Left renal pelvis (tissue), 4 donors: ENCODE measurements at regions not wholly inside any gene's neighbourhood (a gene's known extent, or its start where the extent isn't known, plus 50 kb on each side); places are given as distances from the start of the nearest gene placed in this dataset.
A peak's percentile ranks its signal among the peaks of the same experiment; 100 is the strongest.
"Not testable (repeated sequence)": the region's sequence is repeated elsewhere in the genome, so short reads cannot be mapped to it uniquely, and the experiment has no call there.

ENCODE experiments used
- DNase-seq, 4 donors: peaks; one replicate each; pipeline ENCODE4 v3.0.0-alpha.2; 2013; ENCODE audit warnings: low read depth in 4 of 4, low spot score in 3 of 4

DNA sequence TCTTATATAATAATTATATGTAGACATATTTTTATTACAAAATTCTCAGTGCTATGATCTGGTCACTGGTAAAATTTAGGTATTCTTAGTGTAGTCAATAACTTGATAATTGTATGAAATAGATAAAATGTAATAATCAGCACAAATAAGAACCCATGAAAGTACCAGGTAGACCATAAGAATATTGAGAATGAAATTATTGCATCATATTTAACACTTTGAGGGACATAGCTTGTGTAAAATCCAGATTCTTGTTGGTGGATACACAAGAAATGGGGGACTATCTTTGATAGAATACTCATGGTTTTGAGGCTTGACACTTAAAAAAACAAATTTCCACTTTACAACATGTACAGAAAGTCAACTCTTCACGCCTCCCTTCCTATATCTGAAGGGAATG, 898.8 kb upstream of the DDX18 start:
- DNase-seq: no peak

DNA sequence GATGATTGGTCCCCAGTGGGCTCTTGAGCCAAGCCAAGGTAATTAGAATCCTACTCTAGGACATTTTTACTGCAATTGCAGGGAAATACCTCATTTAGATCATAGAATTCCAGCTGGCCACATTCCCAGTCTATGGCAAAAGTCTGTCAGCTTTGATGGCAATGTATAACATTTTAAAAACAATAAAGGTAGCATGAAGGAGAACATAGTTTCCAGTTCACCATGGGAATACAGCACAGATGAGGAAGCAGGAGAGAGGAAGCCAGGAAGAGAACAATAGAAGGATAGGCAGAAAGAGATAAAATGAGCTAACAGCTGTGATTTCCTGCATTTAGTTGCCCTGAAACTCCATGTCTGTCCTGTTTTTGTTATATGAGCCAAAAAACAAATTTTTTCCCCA, 897.3 kb upstream of the DDX18 start:
- no peak for DNase-seq

DNA sequence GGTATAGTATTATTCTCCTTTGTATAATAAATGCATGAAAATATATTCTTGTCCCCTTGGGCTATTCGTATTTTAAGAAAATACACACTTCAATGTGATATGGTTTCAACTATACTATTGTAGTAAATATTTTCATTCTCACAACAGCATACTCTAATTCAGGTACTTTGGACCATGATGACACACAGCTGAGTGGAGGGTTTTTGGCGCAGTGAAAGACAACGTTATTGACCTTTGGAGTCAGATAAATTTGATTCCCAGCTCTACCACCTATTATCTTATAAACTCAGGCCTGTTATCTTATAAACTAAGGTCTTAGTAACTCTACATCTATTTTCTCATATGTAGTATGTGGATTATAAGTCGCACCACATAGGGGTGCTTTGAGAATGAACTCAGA, 895.9 kb upstream of the DDX18 start:
- DNase-seq: no peak

DNA sequence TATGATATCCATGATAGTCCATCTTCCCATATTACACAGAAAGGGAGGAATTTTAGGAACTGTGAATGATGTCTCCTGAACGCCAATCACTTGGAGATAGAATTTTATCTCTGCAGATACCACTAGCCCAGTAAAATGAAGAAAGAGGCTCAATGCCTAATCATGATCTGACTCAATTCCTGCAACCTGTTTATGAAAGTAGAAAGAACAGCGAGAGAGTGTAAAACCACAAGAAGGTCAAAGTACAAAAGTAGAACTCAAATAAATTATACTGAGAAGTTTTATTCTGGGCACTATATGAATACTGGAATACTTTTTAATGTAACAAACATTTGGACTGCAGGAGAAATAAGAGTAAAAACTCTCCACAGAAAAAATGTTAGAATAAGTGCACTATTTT, 892.1 kb upstream of the DDX18 start:
- DNase-seq: no peak

DNA sequence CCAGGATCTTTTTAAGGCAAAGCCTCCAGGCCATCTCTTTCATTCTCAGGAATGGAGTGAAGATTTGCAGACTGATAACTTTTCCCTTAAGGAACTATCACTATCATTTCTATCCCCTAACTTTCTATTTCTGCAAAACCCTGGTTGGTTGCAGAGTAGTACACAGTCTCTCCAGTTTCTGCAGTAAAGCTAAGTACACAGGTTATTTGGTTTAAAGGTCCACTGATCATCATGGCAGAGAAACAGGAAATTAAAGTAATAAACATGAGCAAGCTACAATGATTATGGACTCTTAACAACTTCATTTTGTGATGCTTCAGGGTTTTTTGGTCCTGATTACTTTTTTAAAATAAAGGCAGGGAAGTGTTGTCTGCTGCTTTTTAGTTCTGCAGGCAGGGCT, 890.0 kb upstream of the DDX18 start:
- DNase-seq: no peak

DNA sequence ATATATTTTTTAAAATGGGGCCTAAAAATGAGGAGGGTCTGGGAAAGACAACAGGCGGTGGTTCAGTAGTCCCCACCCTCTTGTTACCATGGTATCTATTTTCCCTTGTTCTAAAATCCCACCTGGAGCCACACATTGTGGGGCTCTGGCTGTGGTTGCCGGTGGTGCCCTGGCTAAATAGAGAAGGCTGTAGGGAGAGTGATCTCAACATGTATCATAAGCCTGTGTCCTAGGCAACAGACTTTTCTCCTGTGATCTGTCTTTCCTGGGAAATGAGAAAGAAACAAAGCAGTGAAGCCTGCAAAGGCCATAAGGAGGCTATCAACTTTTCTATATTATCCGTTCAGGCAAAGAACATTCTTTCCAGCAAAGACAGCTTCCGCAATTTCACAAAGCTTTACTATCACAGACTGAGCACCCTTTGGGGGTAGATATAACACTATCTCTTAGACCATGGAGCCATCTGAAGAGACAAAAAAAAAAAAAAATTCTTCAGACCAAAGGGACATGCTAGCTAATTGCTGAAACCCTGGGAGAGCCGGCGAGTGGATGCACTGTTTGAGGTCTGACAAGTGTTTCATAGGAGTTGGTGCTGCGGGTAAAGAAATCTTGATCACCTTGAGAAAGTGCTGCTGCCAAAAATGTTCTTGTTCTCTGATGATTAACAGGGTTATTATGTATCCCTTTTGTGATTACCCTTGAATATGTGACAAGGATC, 879.2 kb upstream of the DDX18 start:
- no peak for DNase-seq

DNA sequence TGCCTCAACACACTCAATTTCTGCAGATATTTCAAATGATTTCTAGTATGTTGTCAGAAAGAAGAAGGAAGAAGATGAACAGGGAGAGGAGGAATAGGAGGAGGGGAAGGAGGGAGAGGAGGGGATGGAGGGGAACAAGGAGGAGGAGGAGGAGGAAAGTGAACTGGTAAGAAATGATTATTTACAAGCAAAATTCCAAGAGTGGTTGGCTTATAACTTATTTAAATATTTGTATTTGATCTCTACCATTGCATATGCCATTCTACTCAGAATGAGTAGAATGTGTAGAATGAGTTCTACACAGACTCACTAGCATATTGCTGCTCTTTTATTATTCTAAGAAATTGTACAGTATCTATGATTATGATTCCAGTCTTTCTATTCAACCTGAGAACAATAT, 866.2 kb upstream of the DDX18 start:
- DNase-seq: no peak

DNA sequence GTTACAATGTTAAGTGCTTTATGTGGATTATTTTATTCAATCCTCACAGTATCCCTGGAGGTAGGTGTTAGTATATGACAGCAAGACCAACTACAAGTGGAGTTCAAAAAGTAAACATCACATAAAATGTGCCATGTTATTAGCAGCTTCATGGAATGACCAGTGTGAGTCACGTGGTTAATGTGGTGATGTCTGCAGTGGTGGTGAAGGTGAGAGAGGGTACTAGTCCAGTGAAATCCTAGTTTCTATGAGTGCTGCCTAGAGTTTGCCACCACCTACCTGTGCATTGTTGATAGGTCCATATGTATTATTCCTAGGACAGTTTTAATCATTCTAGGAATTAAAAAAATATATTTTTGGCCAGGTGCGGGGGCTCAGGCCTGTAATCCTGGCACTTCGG, 865.2 kb upstream of the DDX18 start:
- DNase-seq: no peak

DNA sequence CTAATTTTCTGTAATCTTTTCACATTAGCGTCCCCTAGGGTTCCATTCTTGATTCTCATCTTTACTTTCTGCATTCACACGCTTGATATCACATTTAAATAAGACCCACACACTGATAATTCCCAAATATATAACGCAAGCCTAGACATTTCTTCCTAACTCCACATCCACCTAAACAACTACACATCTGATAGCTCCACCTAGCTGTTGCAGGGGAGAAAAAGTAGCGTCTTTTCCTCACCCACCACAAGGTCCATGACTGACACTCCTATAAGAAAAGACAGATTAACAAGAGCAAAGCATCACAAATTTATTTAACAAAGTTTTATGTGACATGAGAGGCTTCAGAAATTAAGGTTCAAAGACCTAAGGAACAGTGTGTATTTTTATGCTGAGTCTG, 862.2 kb upstream of the DDX18 start:
- DNase-seq: no peak

DNA sequence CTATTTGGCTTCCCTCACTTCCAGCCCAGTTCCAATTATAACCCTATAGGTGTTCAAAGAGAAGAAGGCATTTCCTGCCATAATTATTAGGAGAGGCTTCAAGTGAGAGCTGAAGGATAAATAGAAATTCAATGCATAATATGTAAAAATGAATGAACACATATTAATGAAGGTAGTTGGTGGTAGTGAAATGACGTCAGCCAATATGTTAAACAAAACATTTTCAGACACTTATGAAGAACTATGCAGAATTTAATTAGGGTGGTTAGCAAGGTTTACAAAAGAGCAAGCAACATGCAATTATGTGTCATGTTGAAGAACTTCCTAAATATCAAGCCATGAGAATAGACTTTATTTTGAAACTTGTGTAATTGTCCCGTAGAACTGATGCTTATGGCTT, 858.8 kb upstream of the DDX18 start:
- no peak for DNase-seq

DNA sequence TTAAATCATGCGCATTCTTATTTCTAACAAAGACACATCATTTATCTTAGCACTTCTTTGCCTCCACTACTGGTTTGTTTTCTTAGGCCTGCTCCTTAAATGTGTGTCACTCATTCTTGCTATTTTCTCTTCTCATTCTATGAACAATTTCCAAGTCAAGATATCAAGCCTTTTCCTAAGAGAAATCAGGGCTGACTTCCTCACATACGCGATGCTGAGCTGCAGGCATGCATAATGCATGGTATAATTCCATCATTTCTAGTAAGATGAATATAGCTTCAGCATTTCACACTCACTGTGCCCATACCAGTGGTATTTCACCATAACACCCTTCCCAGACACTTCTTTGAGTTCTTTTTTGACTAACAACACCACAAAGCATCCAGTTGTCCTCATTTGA, 838.9 kb upstream of the DDX18 start:
- DNase-seq: no peak

DNA sequence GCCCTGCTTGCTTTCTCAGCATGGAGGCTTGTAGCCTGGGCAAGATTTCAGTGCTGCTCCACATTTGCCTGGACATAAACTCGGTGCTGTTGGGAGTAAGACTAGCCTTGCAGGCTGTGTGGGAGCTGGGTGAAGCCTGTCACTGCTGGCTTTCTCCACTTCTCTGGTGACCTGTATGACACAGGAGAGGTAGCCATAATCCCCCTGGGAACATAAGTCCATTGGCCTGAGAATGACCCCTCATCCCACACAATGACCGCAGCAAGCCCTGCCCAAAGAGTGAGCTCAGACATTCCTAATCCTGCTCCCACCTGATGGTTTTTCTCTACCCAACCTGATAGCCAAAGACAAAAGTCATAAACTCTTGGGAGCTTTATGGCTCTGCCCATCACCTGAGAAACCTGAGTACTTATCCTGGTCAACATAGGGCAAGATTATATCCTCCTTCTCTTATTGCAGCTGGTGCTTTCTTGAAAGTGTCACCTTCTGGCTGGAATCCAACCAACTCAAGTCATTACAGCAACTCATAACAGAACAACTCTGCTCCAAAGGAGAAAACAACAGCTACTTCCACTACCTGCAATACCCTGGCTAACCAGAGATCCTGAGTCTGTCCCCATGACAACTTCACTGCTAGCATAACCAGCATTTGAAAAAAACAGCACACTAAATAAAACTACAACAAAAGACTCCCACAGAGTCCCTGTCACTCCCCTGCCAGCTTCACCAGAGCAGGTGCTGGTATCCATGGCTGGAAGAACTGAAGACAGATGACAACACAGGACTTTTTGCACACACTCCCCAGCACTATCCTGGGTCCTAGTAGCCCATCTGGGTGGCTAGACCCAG, 834.4 kb upstream of the DDX18 start:
- DNase-seq: peak in 2 of 4 donors; percentile 14 to 27

DNA sequence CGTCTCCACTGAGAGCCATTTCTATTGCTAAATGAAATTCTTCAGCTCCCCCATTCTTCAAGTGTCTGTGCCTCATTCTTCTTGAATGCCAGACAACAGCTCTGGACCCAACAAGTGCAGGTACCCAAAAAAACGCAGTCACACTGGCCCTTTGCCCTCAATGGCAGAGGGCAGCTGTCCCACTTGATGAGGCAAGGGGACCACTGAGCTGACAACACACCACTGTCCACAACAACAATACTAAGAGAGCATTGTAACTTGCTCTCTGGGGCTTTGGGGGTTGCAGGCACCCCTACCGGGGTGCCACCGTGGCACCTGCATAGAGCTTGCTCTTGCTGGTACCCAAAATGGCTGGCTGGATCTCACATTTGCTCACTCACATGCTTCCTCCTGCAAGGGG, 827.0 kb upstream of the DDX18 start:
- DNase-seq: no peak

DNA sequence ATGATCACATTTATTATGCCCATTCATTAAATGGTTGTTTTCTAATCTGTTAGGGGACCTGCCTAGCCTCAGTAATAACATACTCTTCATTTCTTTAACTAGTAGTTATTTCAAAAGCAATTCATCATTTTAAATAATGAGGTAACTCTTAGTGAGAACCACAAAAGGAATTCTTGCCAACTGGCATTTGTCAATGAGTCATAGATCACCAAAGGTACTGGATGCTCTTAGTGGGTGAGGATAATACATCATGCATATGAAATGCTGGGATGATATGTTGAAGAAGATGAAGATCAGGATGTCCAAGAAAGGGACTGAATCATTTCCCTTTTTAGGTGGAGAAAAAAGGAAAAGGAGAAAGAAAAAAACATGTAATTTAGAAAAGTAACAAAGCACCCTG, 826.2 kb upstream of the DDX18 start:
- DNase-seq: no peak

DNA sequence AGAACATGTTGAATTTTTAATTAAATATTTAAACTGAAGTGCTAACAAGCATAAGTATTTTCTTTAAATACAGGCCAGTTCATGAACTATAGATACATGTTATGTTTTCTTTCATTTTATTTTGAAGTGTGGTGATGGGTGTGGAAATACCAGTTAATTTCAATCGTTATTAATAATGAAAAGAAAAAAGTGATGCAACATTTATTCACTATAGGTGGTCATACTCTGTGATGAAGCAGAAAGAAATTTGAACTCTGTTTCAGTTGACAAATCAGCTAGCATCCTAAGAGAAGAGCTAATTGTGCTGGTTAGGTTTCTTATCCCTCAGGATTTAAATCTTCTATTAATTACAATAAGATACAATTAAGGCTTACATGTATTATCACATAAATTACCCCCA, 795.1 kb upstream of the DDX18 start:
- DNase-seq: no peak

DNA sequence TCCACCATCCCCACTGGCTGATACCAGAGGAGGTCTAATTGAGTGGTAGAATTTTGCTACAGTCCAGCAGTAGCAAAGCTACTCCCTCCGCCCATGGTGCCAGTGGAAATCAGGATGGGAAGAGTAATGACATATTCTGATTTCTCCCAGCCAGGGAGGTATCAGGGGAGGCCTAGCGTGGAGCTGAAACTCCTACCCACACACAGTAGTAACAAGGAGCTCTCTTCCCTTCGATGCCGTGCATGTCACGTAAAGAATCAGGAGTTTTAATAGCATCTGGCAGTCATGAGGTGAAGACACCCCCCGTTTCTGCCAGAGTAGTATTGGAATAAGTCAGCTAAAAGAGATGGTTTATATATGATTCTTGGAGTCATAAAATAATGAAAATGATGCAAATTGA, 786.8 kb upstream of the DDX18 start:
- no peak for DNase-seq

DNA sequence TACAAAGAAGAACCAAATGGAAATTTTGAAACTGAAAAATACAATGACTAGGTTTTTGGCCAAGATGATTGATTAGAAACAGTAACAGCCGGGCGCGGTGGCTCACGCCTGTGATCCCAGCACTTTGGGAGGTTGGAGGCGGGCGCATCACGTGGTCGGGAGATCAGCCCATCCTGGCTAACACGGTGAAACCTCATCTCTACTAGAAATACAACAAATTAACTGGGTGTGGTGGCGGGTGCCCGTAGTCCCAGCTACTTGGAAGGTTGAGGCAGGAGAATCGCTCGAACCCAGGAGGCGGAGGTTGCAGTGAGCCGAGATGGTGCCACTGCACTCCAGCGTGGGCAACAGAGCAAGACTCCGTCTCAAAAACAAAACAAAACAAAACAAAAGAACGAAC, 785.8 kb upstream of the DDX18 start:
- not testable (repeated sequence) for DNase-seq

DNA sequence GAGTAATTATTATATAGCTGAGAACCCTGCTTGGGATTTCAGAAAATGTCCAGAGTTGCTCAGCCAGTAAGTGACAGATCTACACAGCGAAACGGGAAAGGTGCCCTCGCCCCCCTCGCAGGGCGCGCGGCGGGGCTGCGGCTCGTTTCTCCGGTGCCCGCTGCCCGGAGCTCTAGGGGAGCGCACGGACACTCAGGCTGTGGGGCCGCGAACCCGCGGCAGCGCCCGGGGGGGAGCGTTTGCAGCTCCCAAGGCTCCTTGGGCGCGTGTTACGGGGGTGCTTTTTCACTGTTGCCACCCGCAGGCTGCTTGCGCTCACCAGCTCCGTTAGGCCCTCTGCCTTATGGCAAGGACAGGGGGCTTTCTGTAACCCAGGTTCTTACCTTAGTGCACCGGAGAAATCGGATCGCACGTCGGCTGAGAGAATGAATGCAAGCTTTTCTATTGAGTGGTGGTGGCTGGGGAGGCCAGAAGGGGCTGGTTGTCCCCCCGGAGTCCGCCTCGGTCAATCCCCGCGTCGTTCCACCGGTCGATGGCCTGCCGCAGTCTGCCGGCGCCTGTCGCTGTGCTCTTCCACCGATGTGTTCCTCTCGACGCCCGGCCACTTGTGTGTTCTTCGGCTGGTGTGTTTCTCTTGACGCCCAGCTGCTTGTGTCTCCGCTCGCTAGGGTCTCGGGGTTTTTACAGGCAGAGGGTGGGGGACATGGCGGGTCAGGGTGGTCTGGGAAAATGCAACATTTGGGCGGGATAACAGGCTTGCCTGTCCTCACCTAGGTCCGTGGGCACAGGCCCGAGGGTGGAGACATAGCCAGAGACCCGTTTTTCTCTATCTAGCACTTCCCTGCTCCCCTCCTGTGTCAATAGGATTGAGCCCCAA, 758.8 kb upstream of the DDX18 start:
- no peak for DNase-seq

DNA sequence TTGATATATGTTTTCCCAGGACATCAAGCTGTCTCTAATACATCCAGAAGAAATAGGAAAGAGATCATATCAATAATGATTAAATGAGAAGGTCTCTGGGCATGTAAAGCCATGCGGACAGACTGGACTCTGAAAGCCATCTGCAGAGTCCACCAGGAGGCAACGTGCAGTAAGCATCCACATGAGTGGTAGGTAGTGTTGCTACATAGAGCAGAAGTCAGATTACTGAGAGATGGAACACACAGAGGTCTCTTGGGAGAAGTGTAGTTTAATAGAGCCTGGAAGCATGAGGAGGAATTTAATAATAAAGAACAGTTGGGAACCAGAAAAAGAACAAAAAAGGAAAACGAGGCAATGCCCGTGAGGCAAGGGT, 758.1 kb upstream of the DDX18 start:
- DNase-seq: no peak

DNA sequence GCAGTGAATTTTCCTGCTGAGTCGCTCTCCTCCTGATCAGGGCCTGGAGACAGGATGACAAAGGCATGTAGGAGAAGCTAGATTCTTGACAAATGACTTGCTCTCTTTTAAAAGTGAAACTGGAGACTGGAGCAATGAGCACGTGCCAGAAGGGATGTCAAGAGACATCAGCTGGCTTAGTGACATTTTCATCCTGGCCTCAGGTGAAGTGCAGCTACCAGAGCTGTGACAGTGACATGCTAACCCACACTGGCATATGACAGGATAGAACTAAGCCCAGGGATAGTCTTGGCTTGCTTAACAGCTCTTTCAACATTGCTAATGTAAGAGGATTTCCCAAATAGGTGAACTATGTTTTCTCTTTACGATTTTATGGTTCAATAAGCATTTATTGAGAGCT, 757.5 kb upstream of the DDX18 start:
- no peak for DNase-seq

DNA sequence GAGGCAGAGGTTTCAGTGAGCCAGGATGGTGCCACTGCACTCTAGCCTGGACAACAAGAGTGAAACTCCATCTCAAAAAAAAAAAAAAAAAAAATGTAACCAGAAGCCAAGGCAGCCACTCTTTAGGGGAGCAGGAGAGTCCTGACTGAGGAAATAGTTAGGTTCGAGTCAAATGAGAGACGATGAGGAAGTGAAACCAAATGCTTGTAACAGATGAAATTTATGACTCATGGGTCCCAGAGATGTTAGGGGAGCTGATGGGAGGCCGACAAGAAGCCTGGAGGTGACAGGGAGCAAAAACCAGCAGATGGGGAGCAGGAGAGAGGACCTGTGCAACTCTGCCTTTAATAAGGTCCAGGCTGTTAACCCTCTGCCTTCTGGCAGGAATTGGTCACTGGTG, 756.1 kb upstream of the DDX18 start:
- no peak for DNase-seq
